T-helper 2 cell treated with Interferon-gamma antibody and Interleukin-4, amounts not matched to agents 100 ng/mL and 5 ng/mL, for 36 hours (primary cell): ENCODE measurements at regions not wholly inside any gene's neighbourhood (a gene's known extent, or its start where the extent isn't known, plus 50 kb on each side); places are given as distances from the start of the nearest gene placed in this dataset.
"Not testable (repeated sequence)": the region's sequence is repeated elsewhere in the genome, so short reads cannot be mapped to it uniquely, and the experiment has no call there.

Source experiments
- intact Hi-C: fragments of 100-400 bp; cut with micrococcal nuclease; formaldehyde crosslinking; loops from one replicate; pipeline ENCODE4 v1.15.1; 2023

DNA sequence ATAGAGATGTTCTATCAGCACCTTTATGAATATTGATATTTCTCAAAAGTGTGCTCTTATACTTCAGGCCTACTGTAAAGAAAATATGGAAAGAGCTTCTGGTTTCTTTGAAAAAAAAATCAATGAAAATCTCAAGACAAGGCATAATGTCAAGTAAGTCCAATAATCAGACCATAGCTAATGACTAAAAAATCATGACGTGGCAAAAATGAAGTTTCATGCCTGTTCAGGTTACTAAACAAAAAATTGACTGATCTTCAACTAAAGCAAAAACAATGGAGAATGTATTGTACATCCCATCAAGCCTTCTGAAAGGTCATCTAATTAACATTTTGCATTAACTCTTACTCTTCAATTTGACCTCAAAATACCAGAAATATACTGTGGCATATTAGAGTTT, 824.4 kb downstream of the EPHA4 start:
- intact Hi-C loops: no loop called here

DNA sequence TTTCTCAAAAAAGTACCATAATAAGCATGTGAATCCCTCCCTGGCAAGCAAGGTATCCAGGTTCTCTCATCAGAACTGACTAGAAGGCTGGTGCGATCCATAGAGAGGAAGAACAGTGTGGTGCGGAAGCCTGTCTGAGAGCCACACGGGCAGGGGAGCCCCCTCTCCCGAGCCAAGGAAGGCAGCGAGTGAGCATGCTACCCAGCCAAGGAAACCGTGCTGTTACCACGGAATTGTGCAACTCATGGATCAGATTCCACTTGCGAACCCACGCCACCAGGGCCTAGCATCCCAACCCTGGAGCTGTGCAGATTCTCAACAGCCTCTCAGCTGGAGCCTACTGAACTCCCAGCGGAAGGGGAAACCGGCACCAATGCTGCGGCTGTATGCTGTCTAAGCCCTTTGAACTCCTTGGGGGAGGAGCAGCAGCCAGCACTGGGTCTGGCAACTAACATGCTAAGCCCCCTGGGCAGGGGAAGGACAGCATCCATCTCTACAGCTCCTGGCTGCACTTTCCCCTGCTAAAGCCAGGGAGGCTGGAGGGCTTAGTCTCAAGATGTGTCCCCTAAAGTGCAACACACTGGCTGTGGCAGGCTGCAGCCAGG, 823.1 kb downstream of the EPHA4 start:
- intact Hi-C loops: no loop called here

- intact Hi-C loops: no loop called here
These were observed 818.6 kb downstream of the EPHA4 start for GRCh38 chr2:220753486-220753885.

GRCh38 chr2:220756653-220757052, 815.5 kb downstream of the EPHA4 start:
- intact Hi-C loops: no loop called here

DNA sequence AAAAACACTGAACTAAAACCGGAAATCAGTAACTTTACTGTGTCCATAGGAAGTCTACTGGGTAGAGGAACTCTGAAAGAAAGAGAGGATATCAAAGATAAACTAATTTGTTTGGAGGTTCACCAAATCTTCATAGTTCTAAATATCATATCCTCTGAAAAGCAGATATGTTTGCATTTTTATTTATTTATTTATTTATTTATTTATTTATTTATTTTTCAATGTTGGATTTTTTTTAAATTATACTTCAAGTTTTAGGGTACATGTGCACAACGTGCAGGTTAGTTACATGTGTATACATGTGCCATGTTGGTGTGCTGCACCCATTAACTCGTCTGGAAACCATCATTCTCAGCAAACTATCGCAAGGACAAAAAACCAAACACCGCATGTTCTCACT, 813.7 kb downstream of the EPHA4 start:
- intact Hi-C loops: not testable (repeated sequence)

- intact Hi-C loops: no loop called here
These were observed 807.9 kb downstream of the EPHA4 start for GRCh38 chr2:220764171-220764570.

DNA sequence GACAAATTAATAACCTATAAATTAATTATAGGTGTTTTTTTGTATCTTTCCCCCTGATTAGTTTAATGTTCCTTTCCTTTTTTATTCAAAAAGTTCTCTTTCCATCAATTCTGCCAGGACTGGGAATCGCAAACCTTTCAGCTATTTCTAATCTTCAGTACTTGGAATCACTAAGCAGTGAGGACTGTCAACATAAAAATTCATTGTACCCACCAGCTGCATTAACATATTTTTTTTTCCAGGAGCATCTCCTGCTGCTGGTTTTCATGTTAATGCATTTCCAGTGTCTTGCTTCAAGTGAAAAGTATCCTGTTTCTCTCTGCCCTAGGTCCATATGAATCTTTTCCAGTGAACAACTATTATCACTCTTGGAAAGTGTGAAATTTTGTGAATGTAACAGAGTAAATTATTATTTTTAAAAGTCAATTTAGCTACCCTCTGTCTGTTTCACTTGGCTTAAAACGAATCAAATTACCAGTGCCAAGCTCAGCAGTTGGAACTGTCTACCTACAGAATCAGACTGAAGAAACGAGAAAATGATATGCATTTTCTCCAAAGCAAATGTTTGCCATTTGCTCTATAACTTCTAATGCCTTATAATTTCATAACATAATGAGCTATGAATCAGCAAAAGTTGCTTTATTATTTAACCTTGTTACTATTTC, 804.4 kb downstream of the EPHA4 start:
- intact Hi-C loops: no loop called here

DNA sequence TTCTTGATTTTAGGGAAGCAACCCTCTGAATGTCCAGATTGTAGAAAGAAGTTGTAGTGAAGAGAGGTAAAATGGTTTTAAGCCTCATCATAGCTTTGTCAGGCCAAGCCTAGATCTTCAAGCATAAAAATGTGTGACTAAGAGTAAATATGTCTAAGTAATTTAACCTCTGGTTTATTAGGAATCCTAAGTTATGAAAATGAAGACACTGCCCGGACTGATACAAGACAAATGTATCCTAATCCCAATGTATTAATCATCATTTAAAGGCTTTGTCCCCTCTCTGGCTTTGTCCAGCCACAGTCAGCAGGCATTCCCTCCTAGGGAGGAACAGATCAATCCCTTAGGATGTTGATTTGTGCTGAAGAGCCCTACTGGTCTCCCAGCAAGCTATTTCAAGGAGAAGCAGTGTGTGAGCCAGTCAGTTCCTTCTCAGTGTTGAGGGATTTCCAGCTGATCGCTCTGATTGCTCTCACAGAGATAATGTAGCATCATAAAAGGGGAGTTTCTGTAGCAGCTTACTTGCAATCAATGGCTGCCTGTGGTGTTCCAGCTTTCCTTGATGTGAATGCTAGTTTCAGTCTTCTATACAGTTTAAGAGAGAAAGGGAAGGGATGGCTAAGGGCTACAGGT, 796.1 kb downstream of the EPHA4 start:
- intact Hi-C loops: no loop called here

DNA sequence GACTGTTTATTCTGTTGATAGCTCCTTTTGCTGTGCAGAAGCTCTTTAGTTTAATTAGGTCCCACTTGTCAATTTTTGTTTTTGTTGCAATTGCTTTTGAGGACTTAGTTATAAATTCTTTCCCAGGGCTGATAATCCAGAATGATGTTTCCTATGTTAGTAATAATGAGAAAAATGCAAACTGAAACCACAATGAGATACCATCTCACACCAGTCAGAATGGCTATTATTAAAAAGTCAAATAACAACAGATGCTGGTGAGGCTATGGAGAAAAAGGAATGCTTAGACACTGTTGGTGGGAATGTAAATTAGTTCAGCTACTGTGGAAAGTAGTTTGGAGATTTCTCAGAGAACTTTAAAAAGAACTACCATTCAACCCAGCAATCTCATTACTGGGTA, 793.0 kb downstream of the EPHA4 start:
- intact Hi-C loops: not testable (repeated sequence)

GRCh38 chr2:220779511-220779910, 792.6 kb downstream of the EPHA4 start:
- intact Hi-C loops: no loop called here

DNA sequence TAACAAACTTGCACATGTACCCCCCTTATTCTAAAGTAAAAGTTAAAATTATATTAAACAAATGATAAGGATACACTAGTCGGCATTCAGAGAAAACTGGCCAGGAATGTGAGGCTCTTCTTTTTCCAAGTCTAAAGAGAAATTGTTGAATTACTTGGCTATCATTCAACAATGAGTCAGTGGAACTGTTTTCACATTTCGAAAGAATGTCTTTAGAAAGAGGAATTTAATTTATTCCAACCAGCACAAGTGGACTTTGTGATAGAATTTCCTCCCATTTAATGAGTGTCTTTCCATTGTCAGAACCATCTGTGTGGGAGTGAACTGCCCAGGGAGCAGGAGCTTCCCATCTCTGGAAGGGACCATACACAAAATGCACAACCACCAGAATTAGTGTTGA, 792.2 kb downstream of the EPHA4 start:
- intact Hi-C loops: no loop called here

DNA sequence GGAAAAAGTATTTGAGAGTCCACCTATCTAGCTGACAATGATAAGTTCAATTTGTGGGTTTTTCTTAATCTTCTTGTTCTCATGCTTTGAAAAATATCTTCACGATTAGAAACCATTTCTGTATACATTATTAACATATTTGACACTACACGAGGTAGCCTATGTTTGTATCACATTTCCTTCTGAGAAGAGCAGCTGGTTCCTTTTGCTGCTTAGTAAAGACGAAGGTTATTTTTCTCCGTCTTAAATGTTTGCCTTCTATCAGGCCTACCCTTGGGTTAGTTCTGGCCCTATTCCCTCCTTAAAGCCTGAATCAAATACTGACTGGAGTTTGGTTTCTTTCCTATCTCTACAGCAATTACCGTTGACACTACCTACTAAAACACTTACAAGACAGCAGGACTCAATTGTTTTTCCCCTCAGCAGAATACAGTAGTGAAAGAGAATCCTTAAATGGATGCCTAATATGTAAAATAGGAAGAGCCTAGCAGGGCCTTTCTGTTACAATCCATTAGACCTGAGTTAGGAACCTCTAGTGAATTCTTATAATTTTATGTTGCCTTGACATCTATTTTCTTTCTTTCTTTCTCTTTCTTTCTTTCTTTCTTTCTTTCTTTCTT, 790.4 kb downstream of the EPHA4 start:
- intact Hi-C loops: no loop called here

- intact Hi-C loops: no loop called here
These were observed 789.4 kb downstream of the EPHA4 start for GRCh38 chr2:220782609-220783113.

GRCh38 chr2:220783671-220784070, 788.4 kb downstream of the EPHA4 start:
- intact Hi-C loops: no loop called here

DNA sequence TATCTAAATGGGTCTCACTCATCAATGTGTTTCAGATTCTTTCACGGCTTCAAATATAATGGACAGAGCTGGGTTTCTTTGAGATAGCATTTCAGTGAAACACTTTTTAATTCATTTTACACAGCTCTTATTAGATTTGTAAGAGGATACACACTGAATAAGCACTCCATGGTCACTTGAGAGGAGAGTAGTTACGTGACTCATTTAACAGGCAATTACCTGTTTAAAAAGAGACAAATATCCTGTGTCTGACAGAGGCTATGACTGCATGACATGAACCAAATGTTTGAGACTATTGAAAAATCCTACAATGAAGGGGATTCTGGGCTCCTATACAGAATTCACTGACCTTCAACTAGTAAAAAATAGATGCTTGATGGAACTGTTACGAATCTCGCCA, 786.9 kb downstream of the EPHA4 start:
- intact Hi-C loops: no loop called here

DNA sequence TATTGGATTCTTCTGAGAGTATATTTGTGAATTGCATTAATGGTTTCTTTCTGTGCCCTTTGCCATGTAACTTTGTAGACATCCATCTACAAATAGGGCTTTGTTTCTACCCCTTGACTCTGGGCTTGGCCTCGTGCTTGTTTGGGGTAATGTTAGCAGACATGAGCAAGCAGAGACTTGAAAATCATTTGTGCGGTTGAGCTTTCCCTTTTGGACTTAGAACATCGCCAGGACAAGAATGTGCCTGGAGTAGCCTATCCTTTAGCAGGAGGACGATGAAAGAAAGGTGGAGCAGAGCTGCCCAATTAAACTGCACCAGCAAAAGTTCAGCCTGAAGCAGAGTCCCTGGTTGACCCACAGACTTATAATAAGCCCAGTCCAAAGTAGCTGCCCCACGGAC, 785.9 kb downstream of the EPHA4 start:
- intact Hi-C loops: no loop called here

GRCh38 chr2:220787251-220787650, 784.9 kb downstream of the EPHA4 start:
- intact Hi-C loops: no loop called here

- intact Hi-C loops: no loop called here
These were observed 782.1 kb downstream of the EPHA4 start for GRCh38 chr2:220789961-220790360.

DNA sequence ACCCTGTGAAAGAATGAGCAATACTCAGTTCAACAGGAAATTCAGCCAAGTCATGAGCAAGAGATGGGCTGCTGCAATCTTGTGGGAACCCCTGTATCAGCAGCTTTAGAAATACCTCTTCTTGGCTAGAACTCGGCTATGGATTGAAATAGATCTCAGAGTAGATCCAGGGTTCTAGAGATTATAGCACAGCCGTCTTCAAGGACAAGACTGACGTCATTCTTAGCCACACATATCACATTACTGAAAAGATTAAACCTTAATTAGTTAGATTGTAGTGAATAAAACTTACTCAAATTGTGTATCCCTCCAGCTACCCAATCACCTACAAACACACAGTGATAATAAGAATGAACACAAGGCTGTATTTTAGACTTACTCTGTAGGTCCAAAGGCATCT, 776.4 kb downstream of the EPHA4 start:
- intact Hi-C loops: no loop called here

DNA sequence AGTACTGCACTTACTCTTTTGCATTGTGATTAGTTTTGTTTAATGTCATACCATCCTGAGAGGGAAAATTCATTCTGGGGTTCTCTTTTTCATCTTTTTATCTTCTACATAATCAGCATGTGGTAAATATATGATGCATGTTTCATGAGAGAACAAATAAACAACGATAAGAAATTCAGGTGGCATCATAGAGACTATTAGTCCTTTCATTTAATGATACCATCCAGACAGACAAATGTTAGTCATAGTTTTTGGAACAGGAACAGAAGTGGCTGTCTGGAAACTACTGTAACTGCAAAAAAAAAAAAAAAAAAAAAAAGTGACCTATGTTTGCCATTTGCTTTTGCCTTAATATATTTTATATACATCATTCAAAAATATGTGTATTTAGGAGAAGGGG, 761.0 kb downstream of the EPHA4 start:
- intact Hi-C loops: no loop called here

DNA sequence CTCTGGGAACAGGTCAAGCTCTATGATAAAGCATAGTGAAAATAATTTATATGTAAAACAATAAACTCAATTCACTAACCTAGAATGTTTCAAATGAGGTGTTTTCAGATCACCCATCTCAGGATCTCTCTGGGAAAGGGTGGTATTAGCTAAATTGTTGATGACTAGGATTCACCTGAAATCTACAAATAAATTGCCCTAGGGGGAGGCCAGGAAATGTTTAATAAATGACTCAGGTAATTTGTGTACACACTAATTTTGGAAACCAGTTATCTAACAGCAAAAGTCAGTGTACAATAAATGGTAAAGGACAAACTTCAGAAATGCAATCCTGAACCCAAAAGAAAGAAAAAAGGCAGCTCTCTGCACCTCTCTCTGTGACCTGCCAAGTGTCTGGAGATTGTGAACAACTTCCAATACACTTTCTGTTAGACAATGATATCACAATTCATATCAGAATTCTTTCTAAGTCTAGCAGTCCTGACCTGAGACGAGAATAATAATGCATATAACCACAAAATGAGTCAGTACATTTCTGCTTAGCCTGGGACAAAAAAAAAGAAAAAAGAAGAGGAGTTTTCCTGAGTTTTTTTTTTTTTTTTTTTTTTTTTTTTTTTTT, 760.0 kb downstream of the EPHA4 start:
- intact Hi-C loops: no loop called here

GRCh38 chr2:220814441-220814840, 757.7 kb downstream of the EPHA4 start:
- intact Hi-C loops: no loop called here
